CD14-positive monocyte (primary cell): ENCODE measurements at regions not wholly inside any gene's neighbourhood (a gene's known extent, or its start where the extent isn't known, plus 50 kb on each side); places are given as distances from the start of the nearest gene placed in this dataset.

Experiments
- DNase-seq, 3 donors: peaks; one replicate each; pipeline ENCODE4 v3.0.0-alpha.2; 2011 to 2022
- H2AFZ ChIP-seq: 2 replicates; pipeline ENCODE4 v1.6.0; 2012; ENCODE audit warnings: mild to moderate bottlenecking, low read depth, low read length, inconsistent platforms; ENCODE audit not compliant: insufficient read depth, poor library complexity, severe bottlenecking
- H3K27ac ChIP-seq, 2 donors: 1 replicate in 1 of 2; 2 replicates in 1 of 2; pipeline ENCODE4 v1.5.1; 2012 to 2013; ENCODE audit warnings: low read length in 2 of 2, control low read depth in 1 of 2, inconsistent platforms in 1 of 2, low read depth in 1 of 2, mild to moderate bottlenecking in 1 of 2
- H3K27me3 ChIP-seq, 2 donors: one replicate each; pipeline versions ENCODE4 v1.6.0 to v1.6.1; 2011 to 2013; ENCODE audit warnings: low read length in 2 of 2; ENCODE audit not compliant: control insufficient read depth in 2 of 2, insufficient read depth in 2 of 2
- H3K36me3 ChIP-seq, 2 donors: replicated peaks in 1 of 2; 1 replicate in 1 of 2; 2 replicates in 1 of 2; pipeline versions ENCODE4 v1.5.1 to v1.6.1; 2012 to 2013; ENCODE audit warnings: low read length in 2 of 2, control low read depth in 1 of 2, inconsistent platforms in 1 of 2, mild to moderate bottlenecking in 1 of 2; ENCODE audit not compliant: insufficient read depth in 2 of 2, control insufficient read depth in 1 of 2
- H3K4me1 ChIP-seq, 2 donors: 1 replicate in 1 of 2; 2 replicates in 1 of 2; pipeline versions ENCODE4 v1.5.1 to v1.6.1; 2012 to 2013; ENCODE audit warnings: low read length in 2 of 2, control low read depth in 1 of 2, inconsistent platforms in 1 of 2, mild to moderate bottlenecking in 1 of 2, moderate library complexity in 1 of 2; ENCODE audit not compliant: insufficient read depth in 2 of 2, control insufficient read depth in 1 of 2
- H3K4me2 ChIP-seq: replicated peaks from 2 replicates; pipeline ENCODE3; 2012; ENCODE audit warnings: low read length, moderate library complexity, mild to moderate bottlenecking; ENCODE audit not compliant: poor library complexity, severe bottlenecking; ENCODE audit errors: extremely low read depth
- H3K4me3 ChIP-seq, 3 experiments: fragments of 200-600 bp in 1 of 3; sonication (generic) in 1 of 3; replicated peaks in 1 of 3; 1 replicate in 2 of 3; 2 replicates in 1 of 3; pipeline ENCODE4 v1.5.1; 2011 to 2013; ENCODE audit warnings: low read length in 3 of 3, mild to moderate bottlenecking in 3 of 3, control low read depth in 2 of 3, low read depth in 2 of 3, inconsistent platforms in 1 of 3, moderate library complexity in 1 of 3
- H3K79me2 ChIP-seq: 2 replicates; pipeline ENCODE4 v1.6.0; 2012; ENCODE audit warnings: mild to moderate bottlenecking, control low read depth, inconsistent platforms, low read length, moderate library complexity; ENCODE audit not compliant: insufficient read depth
- H3K9ac ChIP-seq: 2 replicates; pipeline ENCODE4 v1.6.0; 2017; ENCODE audit warnings: low read length, mild to moderate bottlenecking; ENCODE audit not compliant: insufficient read depth, poor library complexity, severe bottlenecking
- H3K9me3 ChIP-seq, 2 donors: replicated peaks in 1 of 2; 1 replicate in 1 of 2; 2 replicates in 1 of 2; pipeline versions ENCODE4 v1.5.1 to v1.6.1; 2012 to 2013; ENCODE audit warnings: low read length in 2 of 2, control low read depth in 1 of 2; ENCODE audit not compliant: control insufficient read depth in 1 of 2, insufficient read depth in 1 of 2
- H4K20me1 ChIP-seq: 2 replicates; pipeline ENCODE4 v1.6.0; 2012; ENCODE audit warnings: mild to moderate bottlenecking, low read length, control low read depth, moderate library complexity; ENCODE audit not compliant: insufficient read depth
- H3K27ac Mint-ChIP-seq, 7 donors: one replicate each; pipeline ENCODE4 v1.8.0; 2020; ENCODE audit warnings: mild to moderate bottlenecking in 7 of 7, mixed read lengths in 7 of 7, moderate library complexity in 6 of 7, inconsistent platforms in 2 of 7
- H3K27me3 Mint-ChIP-seq, 3 donors: one replicate each; pipeline ENCODE4 v1.8.0; 2021 to 2022; ENCODE audit warnings: low read depth in 3 of 3, mild to moderate bottlenecking in 3 of 3, mixed read lengths in 3 of 3, moderate library complexity in 3 of 3, inconsistent platforms in 1 of 3
- H3K36me3 Mint-ChIP-seq, 2 donors: one replicate each; pipeline ENCODE4 v1.8.0; 2020; ENCODE audit warnings: mixed read lengths in 2 of 2, inconsistent platforms in 1 of 2, mild to moderate bottlenecking in 1 of 2
- H3K4me1 Mint-ChIP-seq: one replicate; pipeline ENCODE4 v1.8.0; 2020; ENCODE audit warnings: mild to moderate bottlenecking, mixed read lengths
- H3K4me3 Mint-ChIP-seq, 2 donors: one replicate each; pipeline ENCODE4 v1.8.0; 2020; ENCODE audit warnings: mild to moderate bottlenecking in 2 of 2, mixed read lengths in 2 of 2, moderate library complexity in 1 of 2
- H3K9me3 Mint-ChIP-seq, 7 donors: one replicate each; pipeline ENCODE4 v1.8.0; 2020 to 2022; ENCODE audit warnings: mixed read lengths in 7 of 7, mild to moderate bottlenecking in 6 of 7, moderate library complexity in 6 of 7, inconsistent platforms in 2 of 7
- WGBS: methylation state at CpG from one replicate; pipeline ENCODE4 v1.1.5; 2013; ENCODE audit warnings: missing lambda C conversion rate; ENCODE audit not compliant: insufficient coverage; 5-methylcytosine and 5-hydroxymethylcytosine counted together
- intact Hi-C, 2 donors: fragments of 100-400 bp; cut with micrococcal nuclease; formaldehyde crosslinking; loops; one replicate each; pipeline versions ENCODE4 v1.15.0 to v1.15.1; 2023
- TF ChIP-seq, protein P1 (sequence below): fragments of 200-600 bp; IDR thresholded peaks from one replicate; pipeline ENCODE4 v1.8.0; 2022; ENCODE audit warnings: antibody characterized with exemption, mild to moderate bottlenecking

DNA sequence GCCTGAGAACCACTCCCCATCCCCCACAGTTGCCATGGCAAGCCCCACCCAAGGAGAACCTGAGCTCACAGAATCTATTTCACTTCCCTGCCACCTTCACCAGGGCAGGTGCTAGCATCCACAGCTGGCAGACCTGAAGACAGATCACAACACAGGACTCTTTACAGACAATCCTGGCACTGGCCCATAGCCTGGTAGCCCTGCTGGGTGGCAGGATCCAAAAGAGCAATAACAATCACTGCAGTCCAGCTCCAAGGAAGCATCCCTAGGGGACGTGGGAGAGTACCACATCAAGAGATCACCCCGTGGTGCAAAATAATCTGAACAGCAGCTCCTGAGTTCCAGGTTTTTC is 463.2 kb upstream of the PIK3R1 start:
- no peak overlapping the region for H3K27ac Mint-ChIP-seq
- Histone ChIP-seq H3K4me2 (no peak overlapping the region), H3K4me3 (no peak overlapping the region), H3K9me3 (peaks cover 4 to 15% of the 10 kb centered on the region in 2 donors), H3K36me3 (no peaks in the 10 kb centered on the region), H3K27me3 (no peaks in the 10 kb centered on the region), H3K79me2 (no peaks in the 10 kb centered on the region), H3K27ac (no peak overlapping the region), H3K9ac (no peak overlapping the region), H2AFZ (no peak overlapping the region), H3K4me1 (no peaks in the 10 kb centered on the region), H4K20me1 (no peaks in the 10 kb centered on the region)
- TF ChIP-seq, protein P1, sequence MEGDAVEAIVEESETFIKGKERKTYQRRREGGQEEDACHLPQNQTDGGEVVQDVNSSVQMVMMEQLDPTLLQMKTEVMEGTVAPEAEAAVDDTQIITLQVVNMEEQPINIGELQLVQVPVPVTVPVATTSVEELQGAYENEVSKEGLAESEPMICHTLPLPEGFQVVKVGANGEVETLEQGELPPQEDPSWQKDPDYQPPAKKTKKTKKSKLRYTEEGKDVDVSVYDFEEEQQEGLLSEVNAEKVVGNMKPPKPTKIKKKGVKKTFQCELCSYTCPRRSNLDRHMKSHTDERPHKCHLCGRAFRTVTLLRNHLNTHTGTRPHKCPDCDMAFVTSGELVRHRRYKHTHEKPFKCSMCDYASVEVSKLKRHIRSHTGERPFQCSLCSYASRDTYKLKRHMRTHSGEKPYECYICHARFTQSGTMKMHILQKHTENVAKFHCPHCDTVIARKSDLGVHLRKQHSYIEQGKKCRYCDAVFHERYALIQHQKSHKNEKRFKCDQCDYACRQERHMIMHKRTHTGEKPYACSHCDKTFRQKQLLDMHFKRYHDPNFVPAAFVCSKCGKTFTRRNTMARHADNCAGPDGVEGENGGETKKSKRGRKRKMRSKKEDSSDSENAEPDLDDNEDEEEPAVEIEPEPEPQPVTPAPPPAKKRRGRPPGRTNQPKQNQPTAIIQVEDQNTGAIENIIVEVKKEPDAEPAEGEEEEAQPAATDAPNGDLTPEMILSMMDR, result no peak
- peaks cover 4 to 42% (median 24%) of the 10 kb centered on the region in 7 donors for H3K9me3 Mint-ChIP-seq
- no peak overlapping the region for H3K4me3 Mint-ChIP-seq
- 93% methylated on average over 2 of the region's 2 CpGs for WGBS
- H3K4me1 Mint-ChIP-seq, result no peaks in the 10 kb centered on the region
- H3K36me3 Mint-ChIP-seq, result no peaks in the 10 kb centered on the region
- DNase-seq, result no peak
- peaks cover 0 to 2% (median 2%) of the 10 kb centered on the region in 3 donors for H3K27me3 Mint-ChIP-seq
- intact Hi-C loops, result no loop called here

DNA sequence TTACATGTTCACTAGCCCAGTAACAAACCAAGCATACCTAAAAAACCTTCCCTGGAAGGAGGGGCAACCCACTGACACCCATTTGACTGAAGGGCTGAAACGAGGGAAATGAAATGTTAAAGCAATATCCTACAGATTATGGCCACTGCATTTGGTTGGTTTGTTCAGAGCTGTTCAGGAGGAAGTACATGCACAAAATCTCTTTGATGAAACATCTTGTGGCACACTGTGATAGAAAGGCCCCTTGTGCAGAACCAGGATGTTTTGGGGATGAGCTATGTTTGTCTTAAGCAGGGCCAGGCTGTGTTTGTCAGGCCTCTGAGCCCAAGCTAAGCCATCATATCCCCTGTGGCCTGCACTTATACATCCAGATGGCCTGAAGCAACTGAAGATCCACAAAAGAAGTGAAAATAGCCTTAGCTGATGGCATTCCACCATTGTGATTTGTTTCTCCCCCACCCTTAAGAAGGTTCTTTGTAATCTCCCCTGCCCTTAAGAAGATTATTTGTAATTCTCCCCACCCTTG is 467.3 kb upstream of the PIK3R1 start:
- Histone ChIP-seq H3K79me2 (no peaks in the 10 kb centered on the region), H3K4me1 (no peaks in the 10 kb centered on the region), H3K27ac (no peak overlapping the region), H3K4me3 (no peak overlapping the region), H3K4me2 (no peak overlapping the region), H3K27me3 (no peaks in the 10 kb centered on the region), H3K9me3 (peaks cover 18 to 19% of the 10 kb centered on the region in 2 donors), H2AFZ (no peak overlapping the region), H3K36me3 (no peaks in the 10 kb centered on the region), H3K9ac (no peak overlapping the region), H4K20me1 (no peaks in the 10 kb centered on the region)
- Mint-ChIP-seq H3K27me3 (peaks cover 0 to 2% (median 0%) of the 10 kb centered on the region in 3 donors), H3K27ac (no peak overlapping the region), H3K36me3 (no peaks in the 10 kb centered on the region), H3K4me1 (no peaks in the 10 kb centered on the region), H3K4me3 (no peak overlapping the region), H3K9me3 (peaks cover 16 to 33% (median 18%) of the 10 kb centered on the region in 7 donors)
- TF ChIP-seq, protein P1, result no peak
- WGBS, result no CpG with 5 or more reads among the region's 1 CpG
- intact Hi-C loops, result no loop called here
- DNase-seq, result no peak
